Osteocyte (in vitro differentiated cells): ENCODE measurements at regions not wholly inside any gene's neighbourhood (a gene's known extent, or its start where the extent isn't known, plus 50 kb on each side); places are given as distances from the start of the nearest gene placed in this dataset.

Source experiments
- DNase-seq: peaks from one replicate; pipeline ENCODE4 v3.0.0; 2021; ENCODE audit warnings: mixed read lengths; ENCODE audit not compliant: unreplicated experiment; ENCODE audit errors: extremely low spot score
- H3K27ac Mint-ChIP-seq: one replicate; pipeline ENCODE4 v1.8.0; 2021; ENCODE audit warnings: mild to moderate bottlenecking, mixed read lengths; ENCODE audit not compliant: unreplicated experiment
- H3K27me3 Mint-ChIP-seq: one replicate; pipeline ENCODE4 v1.8.0; 2021; ENCODE audit warnings: mixed read lengths; ENCODE audit not compliant: unreplicated experiment
- H3K36me3 Mint-ChIP-seq: one replicate; pipeline ENCODE4 v1.8.0; 2021; ENCODE audit warnings: mixed read lengths; ENCODE audit not compliant: unreplicated experiment
- H3K4me1 Mint-ChIP-seq: one replicate; pipeline ENCODE4 v1.8.0; 2021; ENCODE audit warnings: mixed read lengths; ENCODE audit not compliant: unreplicated experiment
- H3K4me3 Mint-ChIP-seq: one replicate; pipeline ENCODE4 v1.8.0; 2021; ENCODE audit warnings: mild to moderate bottlenecking, moderate library complexity, mixed read lengths; ENCODE audit not compliant: unreplicated experiment
- H3K9me3 Mint-ChIP-seq: one replicate; pipeline ENCODE4 v1.8.0; 2021; ENCODE audit warnings: mixed read lengths; ENCODE audit not compliant: unreplicated experiment
- CTCF ChIP-seq: fragments of 200-600 bp; sonication (generic); IDR thresholded peaks from 2 replicates; pipeline ENCODE4 v1.5.0; 2021; ENCODE audit warnings: antibody characterized with exemption, mild to moderate bottlenecking, moderate library complexity

- peaks cover 3% of the 10 kb centered on the region for H3K36me3 Mint-ChIP-seq
- DNase-seq: no peak
- no peak overlapping the region for H3K27ac Mint-ChIP-seq
- H3K27me3 Mint-ChIP-seq: peaks cover 18% of the 10 kb centered on the region
- peaks cover 9% of the 10 kb centered on the region for H3K9me3 Mint-ChIP-seq
- no peak overlapping the region for H3K4me3 Mint-ChIP-seq
- no peaks in the 10 kb centered on the region for H3K4me1 Mint-ChIP-seq
- no peak for TF ChIP-seq CTCF
Observed at GRCh38 chr13:34647379-34648150, 294.5 kb upstream of the NBEA start.

DNA sequence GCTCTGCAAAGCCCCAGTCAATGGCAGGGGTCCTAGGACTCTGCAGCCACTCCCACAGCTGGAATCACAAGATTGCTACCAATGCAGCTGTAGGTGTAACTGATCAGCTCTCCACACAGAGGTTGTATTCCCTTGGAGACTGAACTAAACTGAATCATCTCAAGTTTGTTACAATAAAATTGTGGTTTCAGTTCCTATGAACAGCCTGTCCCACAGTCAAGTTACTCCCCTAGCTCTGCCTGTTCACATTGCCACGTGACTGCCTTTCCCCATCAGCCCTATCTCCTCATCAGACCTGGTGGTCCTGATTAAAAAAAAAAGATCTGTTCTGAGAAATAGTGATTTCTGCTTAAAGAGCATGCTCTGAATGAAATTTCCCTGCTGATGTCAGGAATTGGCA lies 287.9 kb upstream of the NBEA start:
- Mint-ChIP-seq H3K4me3 (no peak overlapping the region), H3K9me3 (peaks cover 9% of the 10 kb centered on the region), H3K27me3 (no peaks in the 10 kb centered on the region), H3K4me1 (peaks cover 2% of the 10 kb centered on the region), H3K36me3 (peaks cover 3% of the 10 kb centered on the region), H3K27ac (no peak overlapping the region)
- TF ChIP-seq CTCF: no peak
- DNase-seq: no peak

DNA sequence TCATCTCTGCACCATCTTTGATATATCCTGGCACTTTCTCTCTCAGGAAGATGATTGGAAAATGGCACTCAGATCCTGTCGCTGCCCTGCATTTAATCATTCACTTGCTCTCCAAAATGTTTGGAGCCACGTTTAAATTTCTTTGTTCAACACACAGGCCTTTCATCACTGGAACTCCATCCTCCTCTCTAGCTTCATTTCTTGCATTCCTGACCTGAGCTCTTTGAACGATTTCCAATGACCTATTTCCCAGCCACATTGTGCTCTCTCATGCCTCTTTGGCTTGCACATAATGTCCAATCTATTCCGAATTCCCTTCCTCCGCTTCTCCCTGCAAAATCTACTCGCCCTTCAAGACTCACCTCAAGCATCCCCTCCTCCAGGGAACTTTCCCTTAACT lies 287.4 kb upstream of the NBEA start:
- Mint-ChIP-seq H3K9me3 (peaks cover 9% of the 10 kb centered on the region), H3K27me3 (no peaks in the 10 kb centered on the region), H3K4me3 (no peak overlapping the region), H3K27ac (no peak overlapping the region), H3K36me3 (peaks cover 3% of the 10 kb centered on the region), H3K4me1 (peaks cover 2% of the 10 kb centered on the region)
- no peak for TF ChIP-seq CTCF
- no peak for DNase-seq

- no peak for DNase-seq
- no peak overlapping the region for H3K27ac Mint-ChIP-seq
- peaks cover 2% of the 10 kb centered on the region for H3K4me1 Mint-ChIP-seq
- H3K4me3 Mint-ChIP-seq: no peak overlapping the region
- H3K9me3 Mint-ChIP-seq: peaks cover 9% of the 10 kb centered on the region
- H3K36me3 Mint-ChIP-seq: peaks cover 3% of the 10 kb centered on the region
- no peak for TF ChIP-seq CTCF
- no peaks in the 10 kb centered on the region for H3K27me3 Mint-ChIP-seq
Observed at GRCh38 chr13:34655554-34655953, 286.5 kb upstream of the NBEA start.

GRCh38 chr13:34657716-34658115 lies 284.4 kb upstream of the NBEA start:
- Mint-ChIP-seq H3K27me3 (no peaks in the 10 kb centered on the region), H3K4me1 (peaks cover 6% of the 10 kb centered on the region), H3K36me3 (no peaks in the 10 kb centered on the region), H3K27ac (no peak overlapping the region), H3K4me3 (no peak overlapping the region), H3K9me3 (peaks cover 5% of the 10 kb centered on the region)
- DNase-seq: no peak
- no peak for TF ChIP-seq CTCF
